HEK293 (cell line): ENCODE measurements at regions not wholly inside any gene's neighbourhood (a gene's known extent, or its start where the extent isn't known, plus 50 kb on each side); places are given as distances from the start of the nearest gene placed in this dataset.

ENCODE experiments used
- REPIN1 ChIP-seq: fragments of 450-650 bp; formaldehyde crosslinking; IDR thresholded peaks from 2 replicates; pipeline ENCODE4 v1.5.1; 2017; ENCODE audit warnings: missing biosample characterization, missing genetic modification characterization, low read depth
- ZNF433 ChIP-seq: fragments of 450-650 bp; formaldehyde crosslinking; IDR thresholded peaks from 2 replicates; pipeline ENCODE4 v1.5.1; 2016; ENCODE audit warnings: missing biosample characterization, missing genetic modification characterization, low read depth
- ZNF501 ChIP-seq: fragments of 450-650 bp; formaldehyde crosslinking; IDR thresholded peaks from 2 replicates; pipeline ENCODE4 v1.5.1; 2016; ENCODE audit warnings: missing biosample characterization, missing genetic modification characterization
- ZNF510 ChIP-seq: fragments of 450-650 bp; formaldehyde crosslinking; IDR thresholded peaks from 2 replicates; pipeline ENCODE4 v1.5.1; 2018; ENCODE audit warnings: mild to moderate bottlenecking, missing genetic modification characterization, missing biosample characterization; ENCODE audit not compliant: insufficient replicate concordance
- ZNF521 ChIP-seq: fragments of 450-650 bp; formaldehyde crosslinking; IDR thresholded peaks from 2 replicates; pipeline ENCODE4 v1.5.1; 2017; ENCODE audit warnings: missing biosample characterization, mild to moderate bottlenecking, missing genetic modification characterization
- ZNF549 ChIP-seq: fragments of 450-650 bp; IDR thresholded peaks from 2 replicates; pipeline ENCODE4 v1.5.1; 2018; ENCODE audit warnings: missing biosample characterization, missing genetic modification characterization, mild to moderate bottlenecking, inconsistent platforms, moderate library complexity
- ZNF785 ChIP-seq: fragments of 450-650 bp; formaldehyde crosslinking; IDR thresholded peaks from 2 replicates; pipeline ENCODE4 v1.5.1; 2016; ENCODE audit warnings: missing biosample characterization, missing genetic modification characterization
- TF ChIP-seq, protein P1 (sequence below): fragments of 450-650 bp; formaldehyde crosslinking; IDR thresholded peaks from 2 replicates; pipeline ENCODE4 v1.5.1; 2016; ENCODE audit warnings: missing biosample characterization, missing genetic modification characterization
- TF ChIP-seq, protein P2 (sequence below): sonication (generic); formaldehyde crosslinking; IDR thresholded peaks from 2 replicates; pipeline ENCODE4 v1.8.1; 2022; ENCODE audit warnings: mild to moderate bottlenecking, moderate library complexity, missing genetic modification reagents
- TF ChIP-seq, protein P3 (sequence below): fragments of 450-650 bp; formaldehyde crosslinking; IDR thresholded peaks from 2 replicates; pipeline ENCODE4 v1.5.1; 2016; ENCODE audit warnings: missing biosample characterization, missing genetic modification characterization
- TF ChIP-seq, protein P4 (sequence below): fragments of 450-650 bp; formaldehyde crosslinking; optimal IDR thresholded peaks from 2 replicates; pipeline ENCODE3; 2016; ENCODE audit warnings: missing biosample characterization, mild to moderate bottlenecking, missing genetic modification characterization
- TF ChIP-seq, protein P5 (sequence below): fragments of 450-650 bp; formaldehyde crosslinking; IDR thresholded peaks from 2 replicates; pipeline ENCODE4 v1.5.1; 2016; ENCODE audit warnings: missing biosample characterization, missing genetic modification characterization

DNA sequence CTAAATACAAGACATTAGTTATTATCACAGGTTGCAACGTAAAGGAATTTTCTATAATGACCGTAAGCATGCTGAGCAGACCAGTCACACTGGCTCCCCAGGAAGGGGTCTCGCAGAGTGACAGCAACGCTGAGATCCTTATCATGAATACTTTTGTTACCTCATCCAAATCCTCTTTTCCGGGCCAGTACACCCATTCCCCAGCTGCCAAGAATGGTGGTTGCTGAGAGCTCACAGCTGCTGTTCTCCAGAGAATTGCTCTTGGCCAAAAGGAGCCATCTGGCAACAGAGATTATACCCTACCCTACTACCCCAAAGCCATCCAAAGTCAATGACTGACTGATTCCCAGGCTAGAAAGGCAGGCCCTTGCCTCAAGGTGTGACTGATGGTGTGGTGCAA lies 91.6 kb downstream of the FUNDC1 start:
- TF ChIP-seq, protein P1, sequence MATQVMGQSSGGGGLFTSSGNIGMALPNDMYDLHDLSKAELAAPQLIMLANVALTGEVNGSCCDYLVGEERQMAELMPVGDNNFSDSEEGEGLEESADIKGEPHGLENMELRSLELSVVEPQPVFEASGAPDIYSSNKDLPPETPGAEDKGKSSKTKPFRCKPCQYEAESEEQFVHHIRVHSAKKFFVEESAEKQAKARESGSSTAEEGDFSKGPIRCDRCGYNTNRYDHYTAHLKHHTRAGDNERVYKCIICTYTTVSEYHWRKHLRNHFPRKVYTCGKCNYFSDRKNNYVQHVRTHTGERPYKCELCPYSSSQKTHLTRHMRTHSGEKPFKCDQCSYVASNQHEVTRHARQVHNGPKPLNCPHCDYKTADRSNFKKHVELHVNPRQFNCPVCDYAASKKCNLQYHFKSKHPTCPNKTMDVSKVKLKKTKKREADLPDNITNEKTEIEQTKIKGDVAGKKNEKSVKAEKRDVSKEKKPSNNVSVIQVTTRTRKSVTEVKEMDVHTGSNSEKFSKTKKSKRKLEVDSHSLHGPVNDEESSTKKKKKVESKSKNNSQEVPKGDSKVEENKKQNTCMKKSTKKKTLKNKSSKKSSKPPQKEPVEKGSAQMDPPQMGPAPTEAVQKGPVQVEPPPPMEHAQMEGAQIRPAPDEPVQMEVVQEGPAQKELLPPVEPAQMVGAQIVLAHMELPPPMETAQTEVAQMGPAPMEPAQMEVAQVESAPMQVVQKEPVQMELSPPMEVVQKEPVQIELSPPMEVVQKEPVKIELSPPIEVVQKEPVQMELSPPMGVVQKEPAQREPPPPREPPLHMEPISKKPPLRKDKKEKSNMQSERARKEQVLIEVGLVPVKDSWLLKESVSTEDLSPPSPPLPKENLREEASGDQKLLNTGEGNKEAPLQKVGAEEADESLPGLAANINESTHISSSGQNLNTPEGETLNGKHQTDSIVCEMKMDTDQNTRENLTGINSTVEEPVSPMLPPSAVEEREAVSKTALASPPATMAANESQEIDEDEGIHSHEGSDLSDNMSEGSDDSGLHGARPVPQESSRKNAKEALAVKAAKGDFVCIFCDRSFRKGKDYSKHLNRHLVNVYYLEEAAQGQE (tag by site-specific recombination): no peak
- TF ChIP-seq, protein P2, sequence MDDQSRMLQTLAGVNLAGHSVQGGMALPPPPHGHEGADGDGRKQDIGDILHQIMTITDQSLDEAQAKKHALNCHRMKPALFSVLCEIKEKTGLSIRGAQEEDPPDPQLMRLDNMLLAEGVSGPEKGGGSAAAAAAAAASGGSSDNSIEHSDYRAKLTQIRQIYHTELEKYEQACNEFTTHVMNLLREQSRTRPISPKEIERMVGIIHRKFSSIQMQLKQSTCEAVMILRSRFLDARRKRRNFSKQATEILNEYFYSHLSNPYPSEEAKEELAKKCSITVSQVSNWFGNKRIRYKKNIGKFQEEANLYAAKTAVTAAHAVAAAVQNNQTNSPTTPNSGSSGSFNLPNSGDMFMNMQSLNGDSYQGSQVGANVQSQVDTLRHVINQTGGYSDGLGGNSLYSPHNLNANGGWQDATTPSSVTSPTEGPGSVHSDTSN: no peak
- TF ChIP-seq REPIN1 (tag by site-specific recombination): no peak
- TF ChIP-seq ZNF433 (tag by site-specific recombination): no peak
- TF ChIP-seq ZNF521: no peak
- no peak for TF ChIP-seq ZNF785 (tag by site-specific recombination)
- no peak for TF ChIP-seq ZNF549 (tag by site-specific recombination)
- no peak for TF ChIP-seq ZNF501 (tag by site-specific recombination)
- TF ChIP-seq, protein P3, sequence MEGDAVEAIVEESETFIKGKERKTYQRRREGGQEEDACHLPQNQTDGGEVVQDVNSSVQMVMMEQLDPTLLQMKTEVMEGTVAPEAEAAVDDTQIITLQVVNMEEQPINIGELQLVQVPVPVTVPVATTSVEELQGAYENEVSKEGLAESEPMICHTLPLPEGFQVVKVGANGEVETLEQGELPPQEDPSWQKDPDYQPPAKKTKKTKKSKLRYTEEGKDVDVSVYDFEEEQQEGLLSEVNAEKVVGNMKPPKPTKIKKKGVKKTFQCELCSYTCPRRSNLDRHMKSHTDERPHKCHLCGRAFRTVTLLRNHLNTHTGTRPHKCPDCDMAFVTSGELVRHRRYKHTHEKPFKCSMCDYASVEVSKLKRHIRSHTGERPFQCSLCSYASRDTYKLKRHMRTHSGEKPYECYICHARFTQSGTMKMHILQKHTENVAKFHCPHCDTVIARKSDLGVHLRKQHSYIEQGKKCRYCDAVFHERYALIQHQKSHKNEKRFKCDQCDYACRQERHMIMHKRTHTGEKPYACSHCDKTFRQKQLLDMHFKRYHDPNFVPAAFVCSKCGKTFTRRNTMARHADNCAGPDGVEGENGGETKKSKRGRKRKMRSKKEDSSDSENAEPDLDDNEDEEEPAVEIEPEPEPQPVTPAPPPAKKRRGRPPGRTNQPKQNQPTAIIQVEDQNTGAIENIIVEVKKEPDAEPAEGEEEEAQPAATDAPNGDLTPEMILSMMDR: no peak
- TF ChIP-seq, protein P4, sequence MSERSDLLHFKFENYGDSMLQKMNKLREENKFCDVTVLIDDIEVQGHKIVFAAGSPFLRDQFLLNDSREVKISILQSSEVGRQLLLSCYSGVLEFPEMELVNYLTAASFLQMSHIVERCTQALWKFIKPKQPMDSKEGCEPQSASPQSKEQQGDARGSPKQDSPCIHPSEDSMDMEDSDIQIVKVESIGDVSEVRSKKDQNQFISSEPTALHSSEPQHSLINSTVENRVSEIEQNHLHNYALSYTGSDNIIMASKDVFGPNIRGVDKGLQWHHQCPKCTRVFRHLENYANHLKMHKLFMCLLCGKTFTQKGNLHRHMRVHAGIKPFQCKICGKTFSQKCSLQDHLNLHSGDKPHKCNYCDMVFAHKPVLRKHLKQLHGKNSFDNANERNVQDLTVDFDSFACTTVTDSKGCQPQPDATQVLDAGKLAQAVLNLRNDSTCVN (tag by site-specific recombination): no peak
- TF ChIP-seq, protein P5, sequence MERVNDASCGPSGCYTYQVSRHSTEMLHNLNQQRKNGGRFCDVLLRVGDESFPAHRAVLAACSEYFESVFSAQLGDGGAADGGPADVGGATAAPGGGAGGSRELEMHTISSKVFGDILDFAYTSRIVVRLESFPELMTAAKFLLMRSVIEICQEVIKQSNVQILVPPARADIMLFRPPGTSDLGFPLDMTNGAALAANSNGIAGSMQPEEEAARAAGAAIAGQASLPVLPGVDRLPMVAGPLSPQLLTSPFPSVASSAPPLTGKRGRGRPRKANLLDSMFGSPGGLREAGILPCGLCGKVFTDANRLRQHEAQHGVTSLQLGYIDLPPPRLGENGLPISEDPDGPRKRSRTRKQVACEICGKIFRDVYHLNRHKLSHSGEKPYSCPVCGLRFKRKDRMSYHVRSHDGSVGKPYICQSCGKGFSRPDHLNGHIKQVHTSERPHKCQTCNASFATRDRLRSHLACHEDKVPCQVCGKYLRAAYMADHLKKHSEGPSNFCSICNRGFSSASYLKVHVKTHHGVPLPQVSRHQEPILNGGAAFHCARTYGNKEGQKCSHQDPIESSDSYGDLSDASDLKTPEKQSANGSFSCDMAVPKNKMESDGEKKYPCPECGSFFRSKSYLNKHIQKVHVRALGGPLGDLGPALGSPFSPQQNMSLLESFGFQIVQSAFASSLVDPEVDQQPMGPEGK (tag by site-specific recombination): no peak
- TF ChIP-seq ZNF510 (tag by site-specific recombination): no peak
